ENCODE measurements at regions not wholly inside any gene's neighbourhood (a gene's known extent, or its start where the extent isn't known, plus 50 kb on each side); places are given as distances from the start of the nearest gene placed in this dataset.

DNA sequence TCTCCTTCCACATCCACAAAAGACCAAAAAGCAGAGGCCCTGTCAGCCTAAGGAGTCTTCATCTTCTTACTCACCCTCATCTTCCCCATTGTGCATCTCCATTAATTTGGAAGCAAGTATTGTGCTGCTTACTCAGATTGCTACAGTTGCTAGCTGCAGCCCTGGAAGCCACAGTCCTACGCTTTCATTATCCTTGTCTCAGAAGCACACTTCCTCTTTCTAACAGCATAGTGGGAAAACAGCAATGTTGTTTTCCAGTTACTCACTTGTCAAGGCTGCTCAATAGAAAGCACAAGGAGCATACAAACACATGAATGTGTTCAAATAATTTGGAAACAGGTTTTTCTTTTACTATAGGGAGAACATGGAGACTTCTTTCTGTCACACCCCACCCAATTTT, 76.6 kb upstream of the RBM24 start:
- H4K5ac ChIP-seq (ENCODE audit: insufficient read length, low read depth, low read length) = no peak overlapping the region
- H3K23me2 ChIP-seq (ENCODE audit: insufficient read length, low read depth, low read length, poor library complexity, severe bottlenecking) = no peaks in the 10 kb centered on the region
- no peak overlapping the region for H4K8ac ChIP-seq (replicated peaks; ENCODE audit: insufficient read length, low read depth, low read length)
- H3K9me3 ChIP-seq (ENCODE audit: control insufficient read depth, low read depth, low read length) = peaks cover 4% of the 10 kb centered on the region
- no peak overlapping the region for H3K9ac ChIP-seq (ENCODE audit: extremely low read depth, insufficient read length, low read length)
- no peak overlapping the region for H3K4ac ChIP-seq (ENCODE audit: low read depth, low read length)
- H3K9me3 Mint-ChIP-seq = peaks cover 23 to 28% of the 10 kb centered on the region in 2 experiments
- no peak for DNase-seq
- H3K4me1 ChIP-seq (ENCODE audit: insufficient read depth, low read length) = no peaks in the 10 kb centered on the region
- peaks cover 0 to 5% of the 10 kb centered on the region in 2 experiments; a peak in 1 of 4 replicates for H3K4me1 Mint-ChIP-seq
- no peak overlapping the region for H3K56ac ChIP-seq (ENCODE audit: insufficient read length, low read depth, low read length)
- no peak overlapping the region for H2BK12ac ChIP-seq (ENCODE audit: insufficient read length, low read depth, low read length)
- H4K20me1 ChIP-seq (ENCODE audit: control insufficient read depth, insufficient read depth, insufficient read length) = no peaks in the 10 kb centered on the region
- H3K23ac ChIP-seq (ENCODE audit: insufficient read length, low read depth, low read length) = no peak overlapping the region
- no peak overlapping the region for H2AK5ac ChIP-seq (ENCODE audit: insufficient read length, low read length)
- no peak overlapping the region for H2AFZ ChIP-seq (ENCODE audit: low read length)
- no peaks in the 10 kb centered on the region for H3K79me2 ChIP-seq (ENCODE audit: insufficient read depth, low read length)
- no peak overlapping the region for H2BK5ac ChIP-seq (ENCODE audit: insufficient read length, low read length)
- no peak overlapping the region for H3T11ph ChIP-seq (ENCODE audit: low read length)
- peaks cover 12% of the 10 kb centered on the region for H3K27me3 Mint-ChIP-seq (ENCODE audit: low read depth)
- no peak overlapping the region for H3K27ac ChIP-seq (ENCODE audit: insufficient read length, low read depth, low read length)
- peaks cover 12 to 26% (median 12%) of the 10 kb centered on the region in 3 experiments for H3K36me3 Mint-ChIP-seq (ENCODE audit: insufficient read depth in 1 of 3, low read depth in 3 of 3)
- no peak overlapping the region for H2BK15ac ChIP-seq (ENCODE audit: low read depth, low read length)
- no peak overlapping the region for H3K4me2 ChIP-seq (ENCODE audit: insufficient read depth, insufficient read length, low read length)
- no peaks in the 10 kb centered on the region for H3K79me1 ChIP-seq (ENCODE audit: insufficient read depth, low read depth, low read length, poor library complexity, severe bottlenecking)
- H3K27ac Mint-ChIP-seq = no peak overlapping the region
- no peak overlapping the region for H3K4me3 Mint-ChIP-seq
- no peak overlapping the region for H3K18ac ChIP-seq (ENCODE audit: insufficient read length, low read depth, low read length)
- no peak for TF ChIP-seq CTCF (conservative IDR thresholded peaks at IDR 0.05)
- no peak overlapping the region for H4K91ac ChIP-seq (ENCODE audit: insufficient read length, low read depth, low read length)
- H2BK120ac ChIP-seq (ENCODE audit: low read depth, low read length, poor library complexity, severe bottlenecking) = no peak overlapping the region
- no peaks in the 10 kb centered on the region for H3K27me3 ChIP-seq (ENCODE audit: insufficient read depth, low read length)
- WGBS (ENCODE audit: extremely low coverage, insufficient read length, low lambda C conversion rate) = no CpG with 5 or more reads among the region's 1 CpG
- H3K14ac ChIP-seq (ENCODE audit: insufficient read depth, low read length) = no peak overlapping the region
- no peak overlapping the region for H2BK20ac ChIP-seq (ENCODE audit: low read depth, low read length, poor library complexity, severe bottlenecking)

Data from H9 (cell line).